Rectal smooth muscle tissue (tissue), 1 donor: ENCODE measurements at regions not wholly inside any gene's neighbourhood (a gene's known extent, or its start where the extent isn't known, plus 50 kb on each side); places are given as distances from the start of the nearest gene placed in this dataset.

Experiments
- H3K27ac ChIP-seq: one replicate; pipeline ENCODE4 v1.7.0; 2013; ENCODE audit warnings: low read depth, low read length, inconsistent platforms
- H3K27me3 ChIP-seq: one replicate; pipeline ENCODE4 v1.7.0; 2013; ENCODE audit warnings: low read length; ENCODE audit not compliant: control insufficient read depth, insufficient read depth
- H3K36me3 ChIP-seq: one replicate; pipeline ENCODE4 v1.7.0; 2013; ENCODE audit warnings: low read length; ENCODE audit not compliant: control insufficient read depth, insufficient read depth
- H3K4me1 ChIP-seq: one replicate; pipeline ENCODE4 v1.7.0; 2013; ENCODE audit warnings: low read length; ENCODE audit not compliant: control insufficient read depth, insufficient read depth
- H3K4me3 ChIP-seq: one replicate; pipeline ENCODE4 v1.7.0; 2013; ENCODE audit warnings: low read length
- H3K9ac ChIP-seq: one replicate; pipeline ENCODE4 v1.7.0; 2013; ENCODE audit warnings: low read length

DNA sequence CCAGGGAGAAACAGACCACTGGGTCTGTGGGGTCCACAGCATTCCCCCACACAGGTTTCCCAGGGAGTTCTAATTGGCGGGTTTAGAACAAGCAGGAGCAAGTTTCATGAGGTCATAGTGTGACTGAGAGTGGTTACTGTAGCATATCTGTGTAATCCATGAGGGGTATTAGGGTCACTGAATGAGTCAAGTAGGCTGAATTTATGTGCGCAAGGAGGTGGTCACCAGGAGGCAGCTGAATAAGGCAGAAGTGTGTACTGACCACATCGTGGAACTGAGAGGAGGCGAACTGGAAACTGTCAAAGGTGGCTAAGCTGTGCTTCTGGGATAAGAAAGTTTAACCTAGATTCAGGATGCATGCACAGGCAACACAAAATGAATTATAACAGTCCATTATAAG lies 876.0 kb downstream of the METTL15 start:
- no peaks in the 10 kb centered on the region for H3K36me3 ChIP-seq
- H3K27ac ChIP-seq, result no peak overlapping the region
- H3K4me3 ChIP-seq, result no peak overlapping the region
- H3K9ac ChIP-seq, result no peak overlapping the region
- H3K27me3 ChIP-seq, result no peaks in the 10 kb centered on the region
- H3K4me1 ChIP-seq, result no peaks in the 10 kb centered on the region

DNA sequence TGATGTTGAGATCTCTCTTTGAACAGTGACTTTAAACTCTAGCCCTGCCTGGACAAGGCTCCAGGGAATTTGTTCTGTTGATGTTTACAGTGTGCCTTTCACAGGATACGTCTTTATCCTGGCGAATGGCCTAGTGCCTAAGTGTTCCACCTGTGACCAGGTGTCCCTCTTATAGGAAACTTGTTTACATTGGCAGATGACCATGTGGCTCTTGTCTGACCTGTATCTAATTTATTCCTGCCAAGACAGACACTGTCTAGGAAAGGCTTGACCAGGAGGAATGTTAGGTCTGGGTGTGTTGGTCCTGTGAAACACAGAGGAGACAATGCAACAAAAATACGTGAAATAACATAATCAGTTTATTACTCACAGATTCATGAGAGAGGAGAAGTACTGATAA lies 875.6 kb downstream of the METTL15 start:
- no peaks in the 10 kb centered on the region for H3K4me1 ChIP-seq
- H3K27ac ChIP-seq, result no peak overlapping the region
- no peak overlapping the region for H3K4me3 ChIP-seq
- H3K36me3 ChIP-seq, result no peaks in the 10 kb centered on the region
- H3K9ac ChIP-seq, result no peak overlapping the region
- no peaks in the 10 kb centered on the region for H3K27me3 ChIP-seq

DNA sequence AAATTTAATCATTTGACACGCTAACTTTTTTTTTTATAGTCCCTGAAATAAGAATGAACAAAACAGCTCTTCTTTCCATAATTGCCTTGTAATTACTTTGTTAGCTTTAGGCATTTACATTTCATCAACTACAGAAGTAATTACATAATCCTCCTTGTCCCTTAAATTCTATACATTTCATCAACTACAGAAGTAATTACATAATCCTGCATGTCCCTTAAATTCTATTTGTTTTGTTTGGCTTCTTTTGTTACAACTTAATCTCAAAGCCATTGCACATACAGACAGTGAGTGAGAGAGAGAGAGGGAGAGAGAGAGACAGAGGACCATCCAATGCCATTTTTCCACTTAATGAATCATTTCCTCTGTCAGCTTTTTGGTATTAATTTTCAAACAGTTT lies 873.2 kb downstream of the METTL15 start:
- Histone ChIP-seq H3K27ac (no peak overlapping the region), H3K27me3 (no peaks in the 10 kb centered on the region), H3K36me3 (no peaks in the 10 kb centered on the region), H3K9ac (no peak overlapping the region), H3K4me3 (no peak overlapping the region), H3K4me1 (no peaks in the 10 kb centered on the region)

DNA sequence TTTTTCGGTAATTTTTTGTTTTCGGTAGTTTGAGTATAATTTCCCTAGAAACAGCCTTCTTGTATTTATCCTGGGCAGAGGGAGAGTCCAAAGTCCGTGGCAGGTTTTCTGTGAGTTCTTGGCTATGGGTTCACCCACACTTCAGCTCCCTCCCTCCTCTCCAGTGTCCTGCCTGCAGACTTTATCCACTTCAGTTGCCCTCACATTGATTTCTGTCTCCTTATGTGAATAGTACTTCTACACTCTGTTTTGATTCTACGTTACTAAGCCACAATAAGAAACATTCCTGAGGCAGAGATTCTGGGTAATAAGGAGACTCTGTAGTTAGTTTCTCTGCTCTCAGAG lies 868.6 kb downstream of the METTL15 start:
- H3K27ac ChIP-seq, result no peak overlapping the region
- H3K4me3 ChIP-seq, result no peak overlapping the region
- H3K4me1 ChIP-seq, result no peaks in the 10 kb centered on the region
- H3K27me3 ChIP-seq, result no peaks in the 10 kb centered on the region
- H3K9ac ChIP-seq, result no peak overlapping the region
- no peaks in the 10 kb centered on the region for H3K36me3 ChIP-seq

DNA sequence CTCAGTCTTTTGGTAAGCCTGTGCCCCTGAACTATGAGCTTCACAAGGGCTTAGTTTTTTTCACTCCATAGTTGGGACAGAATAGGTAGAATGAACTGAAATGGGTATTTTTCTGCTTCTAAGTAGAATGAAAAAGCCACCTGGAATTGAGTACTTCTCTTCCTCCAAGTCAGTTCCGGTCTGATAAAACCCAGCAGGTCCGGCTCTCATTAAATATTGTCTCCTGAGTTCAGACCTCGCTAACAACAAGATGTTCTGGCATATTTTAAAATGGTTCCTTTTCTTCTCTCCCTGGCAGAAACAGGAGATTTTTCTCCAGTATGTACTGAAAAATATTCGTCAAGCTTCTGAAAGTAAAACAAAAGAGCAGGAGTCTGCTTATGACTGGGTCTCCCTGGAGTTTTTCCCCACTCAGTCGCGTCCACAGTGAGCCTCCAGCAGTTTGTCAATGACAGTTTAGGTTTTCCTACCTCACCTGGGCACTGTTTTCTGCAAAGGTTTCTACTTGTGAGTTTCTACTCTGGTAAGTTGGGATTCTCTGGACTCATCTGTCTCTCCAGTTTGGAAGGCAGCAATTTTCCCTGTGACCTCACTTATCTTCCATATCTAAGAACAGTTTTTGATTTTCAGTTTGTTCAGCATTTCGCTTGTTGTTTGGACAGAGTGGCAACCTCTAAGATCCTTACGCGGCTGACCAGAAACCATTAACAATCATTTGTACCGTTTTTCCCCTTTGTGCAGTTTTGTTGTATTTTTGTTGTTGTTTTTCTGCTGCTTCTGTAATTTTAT lies 868.0 kb downstream of the METTL15 start:
- no peaks in the 10 kb centered on the region for H3K4me1 ChIP-seq
- no peak overlapping the region for H3K27ac ChIP-seq
- no peak overlapping the region for H3K4me3 ChIP-seq
- no peaks in the 10 kb centered on the region for H3K36me3 ChIP-seq
- H3K27me3 ChIP-seq, result no peaks in the 10 kb centered on the region
- no peak overlapping the region for H3K9ac ChIP-seq

DNA sequence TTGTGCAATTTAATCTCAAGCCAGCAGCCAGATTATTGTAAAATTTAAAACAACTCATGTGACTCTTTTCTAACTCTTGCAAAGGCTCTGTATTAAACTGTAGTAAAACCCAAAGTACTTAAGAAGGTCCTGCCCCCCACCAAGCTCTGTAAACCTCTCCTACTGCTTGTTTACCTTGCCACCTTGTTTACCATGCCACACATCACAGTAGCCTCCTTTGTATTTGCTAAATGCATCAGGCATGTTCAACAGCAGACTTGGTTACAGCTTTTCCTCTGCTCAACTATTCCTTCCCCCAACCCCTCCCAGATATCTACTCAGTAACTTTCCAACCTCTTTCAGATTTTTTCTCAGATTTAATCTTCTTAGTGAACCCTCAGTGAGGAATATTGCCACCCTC lies 861.6 kb downstream of the METTL15 start:
- Histone ChIP-seq H3K27ac (no peak overlapping the region), H3K4me1 (no peaks in the 10 kb centered on the region), H3K36me3 (no peaks in the 10 kb centered on the region), H3K27me3 (no peaks in the 10 kb centered on the region), H3K4me3 (no peak overlapping the region), H3K9ac (no peak overlapping the region)

DNA sequence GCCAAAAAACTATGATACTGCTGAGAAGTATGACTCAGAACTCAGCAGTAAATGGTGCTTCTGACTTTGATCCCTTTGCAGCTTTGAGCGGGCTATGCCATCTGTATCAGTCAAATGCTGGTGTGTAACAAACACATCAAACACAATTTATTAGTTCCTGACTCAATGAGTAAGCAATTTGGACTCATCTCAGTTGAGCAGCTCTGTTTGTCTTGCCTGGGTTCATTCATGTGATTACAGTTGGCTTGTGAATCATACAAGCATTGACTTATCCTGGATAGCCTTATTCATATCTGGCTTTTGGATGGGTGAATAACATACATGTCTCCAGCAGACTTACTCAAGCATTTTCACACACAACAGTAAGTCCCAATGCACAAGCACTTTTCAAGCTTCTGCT lies 858.8 kb downstream of the METTL15 start:
- H3K4me1 ChIP-seq, result no peaks in the 10 kb centered on the region
- H3K27me3 ChIP-seq, result no peaks in the 10 kb centered on the region
- H3K9ac ChIP-seq, result no peak overlapping the region
- no peaks in the 10 kb centered on the region for H3K36me3 ChIP-seq
- no peak overlapping the region for H3K27ac ChIP-seq
- no peak overlapping the region for H3K4me3 ChIP-seq

DNA sequence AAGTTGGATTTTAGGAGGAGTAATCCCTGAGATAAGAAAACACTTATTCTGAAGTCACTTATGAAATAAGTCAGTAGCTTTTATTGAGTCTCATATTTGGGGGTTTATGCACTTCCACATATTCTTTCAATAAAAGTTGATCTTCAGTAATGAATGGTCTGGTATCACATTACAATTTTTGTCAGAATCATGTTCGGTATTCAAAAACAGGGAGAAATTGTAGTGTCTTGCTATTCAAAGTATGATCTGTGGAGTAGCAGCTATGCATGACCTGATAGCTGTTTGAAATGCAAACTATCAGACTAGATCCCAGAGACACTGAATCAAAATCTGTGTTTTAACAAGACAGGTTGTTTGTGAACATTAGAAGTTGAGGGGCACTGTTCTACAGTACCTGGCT lies 857.6 kb downstream of the METTL15 start:
- H3K27me3 ChIP-seq, result no peaks in the 10 kb centered on the region
- H3K9ac ChIP-seq, result no peak overlapping the region
- no peaks in the 10 kb centered on the region for H3K4me1 ChIP-seq
- H3K27ac ChIP-seq, result no peak overlapping the region
- no peak overlapping the region for H3K4me3 ChIP-seq
- no peaks in the 10 kb centered on the region for H3K36me3 ChIP-seq

DNA sequence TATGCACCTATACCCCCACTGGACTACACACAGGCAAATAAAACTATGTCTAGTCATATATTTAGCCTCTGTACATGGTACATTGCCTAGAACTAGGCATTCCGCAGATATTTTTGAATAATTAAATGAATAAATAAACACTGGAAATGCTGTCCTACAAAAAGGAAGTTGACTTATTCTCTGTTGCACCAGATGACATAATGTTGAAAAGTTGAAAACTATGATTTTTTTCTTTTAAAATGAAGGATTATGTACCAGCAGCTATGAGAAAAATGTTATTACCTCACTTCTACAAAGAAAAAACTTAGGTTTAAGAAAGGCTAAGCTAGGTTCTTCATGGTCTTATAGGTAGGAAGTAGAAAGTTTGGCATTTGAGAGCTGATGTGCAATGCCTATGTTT lies 856.6 kb downstream of the METTL15 start:
- Histone ChIP-seq H3K4me1 (no peaks in the 10 kb centered on the region), H3K27ac (no peak overlapping the region), H3K27me3 (no peaks in the 10 kb centered on the region), H3K9ac (no peak overlapping the region), H3K36me3 (no peaks in the 10 kb centered on the region), H3K4me3 (no peak overlapping the region)

DNA sequence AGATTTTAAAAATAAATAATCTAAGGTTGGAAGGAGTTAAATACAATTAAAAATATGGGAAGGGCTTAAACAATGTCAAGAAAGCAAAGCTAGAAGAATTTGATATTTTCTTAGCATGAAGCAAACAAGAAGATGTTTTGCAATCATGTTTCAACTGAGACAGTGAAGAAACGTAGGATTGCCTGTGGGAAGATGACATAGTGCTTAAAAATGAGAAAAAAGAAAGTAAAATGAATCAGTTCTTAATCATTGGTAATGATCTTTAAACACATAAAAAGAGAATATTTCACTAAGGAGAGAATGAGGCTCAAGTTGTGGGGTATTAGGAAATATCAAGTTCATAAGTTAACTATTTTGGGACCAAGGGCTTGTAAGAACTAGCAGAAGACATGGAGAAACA lies 855.0 kb downstream of the METTL15 start:
- Histone ChIP-seq H3K27me3 (no peaks in the 10 kb centered on the region), H3K4me1 (no peaks in the 10 kb centered on the region), H3K4me3 (no peak overlapping the region), H3K9ac (no peak overlapping the region), H3K36me3 (no peaks in the 10 kb centered on the region), H3K27ac (no peak overlapping the region)

DNA sequence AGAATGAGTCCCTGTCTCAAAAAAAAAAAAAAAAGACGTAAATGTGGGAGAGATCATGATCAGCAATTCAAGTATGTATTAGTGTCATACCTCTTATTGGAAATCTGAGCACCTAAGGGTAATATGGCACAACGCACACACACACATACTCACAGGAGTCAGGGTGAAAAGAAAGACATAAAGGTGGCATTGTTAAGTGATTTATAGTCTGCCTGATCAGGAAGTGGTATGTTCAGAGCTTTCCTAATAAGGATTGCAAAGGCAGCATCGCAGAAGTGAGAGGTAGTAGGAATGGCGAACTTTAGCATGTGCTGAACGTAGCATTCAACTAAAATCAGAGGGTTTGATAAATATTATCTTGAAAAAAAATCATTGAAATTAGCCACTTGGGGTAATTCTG lies 854.3 kb downstream of the METTL15 start:
- Histone ChIP-seq H3K4me1 (no peaks in the 10 kb centered on the region), H3K9ac (no peak overlapping the region), H3K36me3 (no peaks in the 10 kb centered on the region), H3K27me3 (no peaks in the 10 kb centered on the region), H3K4me3 (no peak overlapping the region), H3K27ac (no peak overlapping the region)

DNA sequence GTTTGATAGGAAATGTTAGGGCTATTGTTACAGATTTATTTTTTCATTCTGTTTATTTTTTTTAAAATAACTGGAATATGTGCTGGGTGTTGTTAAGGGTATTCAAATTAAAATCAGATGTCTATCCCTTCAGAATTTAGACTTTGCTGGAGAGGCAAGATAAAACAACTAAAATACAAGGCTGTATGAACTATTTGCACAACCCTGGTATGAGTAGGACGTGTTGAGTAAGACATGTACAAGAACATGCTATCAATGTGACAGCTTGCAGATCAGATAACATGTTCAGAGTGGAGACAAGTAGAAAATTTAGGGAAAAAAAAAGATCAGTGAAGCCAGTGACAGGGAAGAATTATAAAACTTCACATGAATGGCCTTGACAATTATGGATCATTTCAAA lies 853.5 kb downstream of the METTL15 start:
- no peak overlapping the region for H3K9ac ChIP-seq
- no peaks in the 10 kb centered on the region for H3K36me3 ChIP-seq
- no peaks in the 10 kb centered on the region for H3K4me1 ChIP-seq
- no peaks in the 10 kb centered on the region for H3K27me3 ChIP-seq
- H3K27ac ChIP-seq, result no peak overlapping the region
- H3K4me3 ChIP-seq, result no peak overlapping the region

DNA sequence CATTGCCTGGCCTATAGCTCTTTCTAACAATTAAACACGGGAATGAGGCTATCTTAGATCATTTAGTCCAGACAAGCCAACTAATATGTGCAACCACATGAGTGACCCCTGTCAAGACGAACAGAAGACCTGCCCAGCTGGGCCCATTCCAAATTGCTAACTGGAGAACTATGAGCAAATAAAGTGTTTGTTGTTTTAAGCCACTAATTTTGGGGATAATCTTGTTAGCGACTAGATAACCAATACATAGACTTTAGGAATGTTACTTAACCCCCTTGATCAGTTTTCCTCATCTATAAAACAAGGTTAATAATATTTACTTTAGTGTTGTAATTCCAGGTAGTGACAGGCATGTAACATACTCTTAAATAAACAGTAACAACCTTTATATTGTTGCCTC lies 848.3 kb downstream of the METTL15 start:
- Histone ChIP-seq H3K4me3 (no peak overlapping the region), H3K27me3 (no peaks in the 10 kb centered on the region), H3K4me1 (no peaks in the 10 kb centered on the region), H3K27ac (no peak overlapping the region), H3K36me3 (no peaks in the 10 kb centered on the region), H3K9ac (no peak overlapping the region)
